ENCODE measurements at regions not wholly inside any gene's neighbourhood (a gene's known extent, or its start where the extent isn't known, plus 50 kb on each side); places are given as distances from the start of the nearest gene placed in this dataset.

DNA sequence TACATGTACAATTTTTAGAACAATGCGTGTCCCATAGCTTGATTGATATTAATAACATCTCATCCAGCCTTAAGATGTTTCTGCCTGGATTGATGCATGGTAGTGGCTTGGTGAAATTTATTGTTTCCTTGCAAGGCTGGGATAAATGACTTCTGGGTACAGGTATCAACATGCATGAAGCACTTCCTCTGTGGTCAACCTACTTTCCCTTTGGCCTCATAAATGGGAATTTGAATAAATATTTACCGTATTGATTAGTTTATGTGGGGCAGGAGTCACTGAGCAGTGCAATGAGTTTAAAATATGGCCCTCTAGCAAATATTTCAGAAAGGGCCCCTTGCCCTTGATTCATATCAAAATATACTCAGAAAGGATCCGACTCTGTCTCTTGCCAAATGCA lies 83.9 kb upstream of the KCNE2 start:
- Histone ChIP-seq H3K9me3 (ENCODE audit: control insufficient read depth in 4 of 4, insufficient read depth in 3 of 4, low read length in 3 of 4) (peaks cover 0 to 3% (median 1%) of the 10 kb centered on the region in 4 donors), H3K4me1 (ENCODE audit: control insufficient read depth in 5 of 5, insufficient read depth in 5 of 5, low read length in 5 of 5) (peaks cover 0 to 33% (median 1%) of the 10 kb centered on the region in 5 donors), H3K36me3 (ENCODE audit: control insufficient read depth in 4 of 4, insufficient read depth in 4 of 4, low read length in 4 of 4) (no peaks in the 10 kb centered on the region), H3K4me3 (no peak overlapping the region), H3K27me3 (ENCODE audit: control insufficient read depth in 3 of 3, insufficient read depth in 3 of 3, low read length in 2 of 3) (no peaks in the 10 kb centered on the region), H3K27ac (ENCODE audit: low read depth in 1 of 2, low read length in 1 of 2) (no peak overlapping the region), H3K9ac (ENCODE audit: insufficient read depth in 1 of 2, low read length in 2 of 2) (no peak overlapping the region)
- DNase-seq (no peak), ATAC-seq (ENCODE audit: insufficient read depth, low FRiP score) (no peak)
- TF ChIP-seq, protein P1, sequence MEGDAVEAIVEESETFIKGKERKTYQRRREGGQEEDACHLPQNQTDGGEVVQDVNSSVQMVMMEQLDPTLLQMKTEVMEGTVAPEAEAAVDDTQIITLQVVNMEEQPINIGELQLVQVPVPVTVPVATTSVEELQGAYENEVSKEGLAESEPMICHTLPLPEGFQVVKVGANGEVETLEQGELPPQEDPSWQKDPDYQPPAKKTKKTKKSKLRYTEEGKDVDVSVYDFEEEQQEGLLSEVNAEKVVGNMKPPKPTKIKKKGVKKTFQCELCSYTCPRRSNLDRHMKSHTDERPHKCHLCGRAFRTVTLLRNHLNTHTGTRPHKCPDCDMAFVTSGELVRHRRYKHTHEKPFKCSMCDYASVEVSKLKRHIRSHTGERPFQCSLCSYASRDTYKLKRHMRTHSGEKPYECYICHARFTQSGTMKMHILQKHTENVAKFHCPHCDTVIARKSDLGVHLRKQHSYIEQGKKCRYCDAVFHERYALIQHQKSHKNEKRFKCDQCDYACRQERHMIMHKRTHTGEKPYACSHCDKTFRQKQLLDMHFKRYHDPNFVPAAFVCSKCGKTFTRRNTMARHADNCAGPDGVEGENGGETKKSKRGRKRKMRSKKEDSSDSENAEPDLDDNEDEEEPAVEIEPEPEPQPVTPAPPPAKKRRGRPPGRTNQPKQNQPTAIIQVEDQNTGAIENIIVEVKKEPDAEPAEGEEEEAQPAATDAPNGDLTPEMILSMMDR (IDR thresholded peaks at IDR 0.05; ENCODE audit: control extremely low read depth, extremely low read depth) = no peak
- WGBS, 2 donors = 75 to 81% methylated on average over 3 of the region's 3 CpGs

DNA sequence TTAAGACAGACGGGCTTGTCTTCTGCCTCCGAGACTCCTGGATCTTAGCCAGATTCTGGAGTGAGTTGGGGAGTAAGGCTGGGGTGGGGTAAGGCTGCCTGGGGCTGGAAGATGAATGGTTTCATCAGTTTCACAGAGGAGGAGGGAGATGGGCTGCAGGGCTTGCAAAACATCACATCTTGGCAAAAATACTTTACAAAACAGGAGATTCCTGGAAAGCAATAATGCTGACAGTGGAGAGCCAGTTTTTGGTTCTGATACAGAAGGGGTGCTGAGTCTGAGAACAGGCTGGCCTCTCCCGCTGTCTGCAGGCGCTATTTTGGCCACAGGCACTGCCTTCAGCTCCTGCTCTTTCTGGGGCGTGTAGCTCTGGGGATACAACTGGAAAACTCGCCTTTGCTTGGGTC lies 83.4 kb upstream of the KCNE2 start:
- H3K4me3 ChIP-seq = no peak overlapping the region
- 72 to 79% methylated on average over 6 of the region's 6 CpGs for WGBS, 2 donors
- no peak for ATAC-seq (ENCODE audit: insufficient read depth, low FRiP score)

DNA sequence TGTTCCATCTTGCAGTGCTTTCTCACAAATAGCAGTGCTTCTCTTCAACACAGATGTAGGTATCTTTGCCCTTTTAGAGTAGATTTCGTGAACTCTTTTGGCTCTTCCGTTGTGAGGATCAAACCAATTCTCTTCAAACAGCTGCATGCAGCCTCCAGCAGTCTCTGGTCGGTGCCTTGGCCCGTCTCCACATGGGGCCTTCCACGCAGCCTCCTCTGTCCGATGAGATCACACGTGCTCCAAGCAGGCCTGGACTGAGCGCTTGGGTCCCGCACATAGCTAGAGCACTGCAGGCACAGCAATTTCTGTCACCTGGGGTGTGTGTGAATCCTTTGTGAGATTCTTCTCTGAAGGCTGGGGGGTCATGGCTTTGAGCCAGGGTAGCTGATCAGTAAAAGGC lies 82.8 kb upstream of the KCNE2 start:
- no peak for ATAC-seq (ENCODE audit: insufficient read depth, low FRiP score)
- WGBS, 2 donors = 78 to 91% methylated on average over 9 of the region's 9 CpGs
- Histone ChIP-seq H3K4me3 (no peak overlapping the region), H3K4me1 (ENCODE audit: control insufficient read depth in 5 of 5, insufficient read depth in 5 of 5, low read length in 5 of 5) (peaks cover 0 to 34% (median 1%) of the 10 kb centered on the region in 5 donors), H3K9me3 (ENCODE audit: control insufficient read depth in 4 of 4, insufficient read depth in 3 of 4, low read length in 3 of 4) (peaks cover 0 to 5% (median 1%) of the 10 kb centered on the region in 4 donors), H3K36me3 (ENCODE audit: control insufficient read depth in 4 of 4, insufficient read depth in 4 of 4, low read length in 4 of 4) (no peaks in the 10 kb centered on the region), H3K27ac (ENCODE audit: low read depth in 1 of 2, low read length in 1 of 2) (no peak overlapping the region), H3K9ac (ENCODE audit: insufficient read depth in 1 of 2, low read length in 2 of 2) (no peak overlapping the region), H3K27me3 (ENCODE audit: control insufficient read depth in 3 of 3, insufficient read depth in 3 of 3, low read length in 2 of 3) (no peaks in the 10 kb centered on the region)
- peak; percentile 59 to 75 (median 65) for DNase-seq
- TF ChIP-seq, protein P1 (IDR thresholded peaks at IDR 0.05; ENCODE audit: control extremely low read depth, extremely low read depth) = no peak

More for the DNA sequence above, 83.4 kb upstream of the KCNE2 start:
- H3K27me3 ChIP-seq (ENCODE audit: control insufficient read depth in 3 of 3, insufficient read depth in 3 of 3, low read length in 2 of 3) = no peaks in the 10 kb centered on the region
- no peak overlapping the region for H3K9ac ChIP-seq (ENCODE audit: insufficient read depth in 1 of 2, low read length in 2 of 2)
- DNase-seq = peak; percentile 81 to 95 (median 91)
- peaks cover 0 to 34% (median 1%) of the 10 kb centered on the region in 5 donors for H3K4me1 ChIP-seq (ENCODE audit: control insufficient read depth in 5 of 5, insufficient read depth in 5 of 5, low read length in 5 of 5)
- H3K9me3 ChIP-seq (ENCODE audit: control insufficient read depth in 4 of 4, insufficient read depth in 3 of 4, low read length in 3 of 4) = peaks cover 0 to 3% (median 1%) of the 10 kb centered on the region in 4 donors
- H3K27ac ChIP-seq (ENCODE audit: low read depth in 1 of 2, low read length in 1 of 2) = no peak overlapping the region
- no peaks in the 10 kb centered on the region for H3K36me3 ChIP-seq (ENCODE audit: control insufficient read depth in 4 of 4, insufficient read depth in 4 of 4, low read length in 4 of 4)
- TF ChIP-seq, protein P1 (IDR thresholded peaks at IDR 0.05; ENCODE audit: control extremely low read depth, extremely low read depth) = no peak

DNA sequence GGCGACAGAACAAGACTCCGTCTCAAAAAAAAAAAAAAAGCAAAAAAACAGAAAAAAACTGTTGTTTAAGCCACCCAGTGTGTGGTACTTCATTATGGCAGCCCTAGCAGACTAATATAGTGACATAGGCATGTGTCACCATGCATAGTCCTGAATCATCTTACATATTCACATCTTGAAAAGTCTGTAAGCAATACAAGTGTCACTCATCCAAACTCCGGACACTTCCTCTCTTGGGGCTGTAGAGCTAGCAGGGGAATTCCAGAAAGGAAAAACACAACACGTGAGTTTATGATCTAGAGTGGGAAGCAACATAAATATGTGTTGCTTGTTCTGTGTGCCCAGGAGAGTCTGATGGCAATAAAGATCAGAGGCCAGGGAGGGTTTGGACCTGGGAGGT lies 81.6 kb upstream of the KCNE2 start:
- ATAC-seq (ENCODE audit: insufficient read depth, low FRiP score) = no peak
- H3K4me3 ChIP-seq = no peak overlapping the region
- H3K36me3 ChIP-seq (ENCODE audit: control insufficient read depth in 4 of 4, insufficient read depth in 4 of 4, low read length in 4 of 4) = no peaks in the 10 kb centered on the region
- H3K27ac ChIP-seq (ENCODE audit: low read depth in 1 of 2, low read length in 1 of 2) = no peak overlapping the region
- H3K4me1 ChIP-seq (ENCODE audit: control insufficient read depth in 5 of 5, insufficient read depth in 5 of 5, low read length in 5 of 5) = peaks cover 0 to 34% (median 1%) of the 10 kb centered on the region in 5 donors
- 64 to 80% methylated on average over 4 of the region's 4 CpGs for WGBS, 2 donors
- no peak for DNase-seq
- TF ChIP-seq, protein P1 (IDR thresholded peaks at IDR 0.05; ENCODE audit: control extremely low read depth, extremely low read depth) = no peak
- H3K9me3 ChIP-seq (ENCODE audit: control insufficient read depth in 4 of 4, insufficient read depth in 3 of 4, low read length in 3 of 4) = peaks cover 0 to 6% (median 3%) of the 10 kb centered on the region in 4 donors
- H3K9ac ChIP-seq (ENCODE audit: insufficient read depth in 1 of 2, low read length in 2 of 2) = no peak overlapping the region
- H3K27me3 ChIP-seq (ENCODE audit: control insufficient read depth in 3 of 3, insufficient read depth in 3 of 3, low read length in 2 of 3) = no peaks in the 10 kb centered on the region
